RWPE2 (cell line): ENCODE measurements at regions not wholly inside any gene's neighbourhood (a gene's known extent, or its start where the extent isn't known, plus 50 kb on each side); places are given as distances from the start of the nearest gene placed in this dataset.

Experiments used
- ATAC-seq: fragments of 200-7000 bp; cut with Tn5 transposase; 3 replicates; pipeline ENCODE4 v1.9.1; 2021; ENCODE audit warnings: low read depth
- DNase-seq: peaks from one replicate; pipeline ENCODE4 v3.0.0-alpha.2; 2020; ENCODE audit warnings: low spot score
- H3K27ac ChIP-seq: fragments of 450-650 bp; 2 replicates; pipeline ENCODE4 v1.5.1; 2017; ENCODE audit warnings: mild to moderate bottlenecking; ENCODE audit not compliant: poor library complexity, severe bottlenecking
- H3K27me3 ChIP-seq: fragments of 250-450 bp; sonication (Bioruptor Pico); 2 replicates; pipeline ENCODE4 v1.5.1; 2021; ENCODE audit warnings: mild to moderate bottlenecking, moderate library complexity; ENCODE audit not compliant: insufficient read depth, poor library complexity, severe bottlenecking
- H3K36me3 ChIP-seq: fragments of 250-450 bp; sonication (Bioruptor Pico); 2 replicates; pipeline ENCODE4 v1.5.1; 2020; ENCODE audit warnings: low read depth, mild to moderate bottlenecking, moderate library complexity
- H3K4me1 ChIP-seq: fragments of 250-450 bp; sonication (Bioruptor Pico); 2 replicates; pipeline ENCODE4 v1.5.1; 2021; ENCODE audit warnings: mild to moderate bottlenecking, moderate library complexity; ENCODE audit not compliant: insufficient read depth, poor library complexity, severe bottlenecking
- H3K4me3 ChIP-seq: fragments of 250-450 bp; sonication (Bioruptor Pico); 2 replicates; pipeline ENCODE4 v1.5.1; 2021; ENCODE audit warnings: mild to moderate bottlenecking, moderate library complexity; ENCODE audit not compliant: severe bottlenecking
- H3K9me3 ChIP-seq: fragments of 250-450 bp; sonication (Bioruptor Pico); 2 replicates; pipeline ENCODE4 v1.5.1; 2021; ENCODE audit warnings: mild to moderate bottlenecking, moderate library complexity; ENCODE audit not compliant: severe bottlenecking
- TF ChIP-seq, protein P1 (sequence below): fragments of 450-650 bp; IDR thresholded peaks from one replicate; pipeline ENCODE4 v1.5.1; 2017; ENCODE audit warnings: mild to moderate bottlenecking, moderate library complexity; ENCODE audit not compliant: poor library complexity, severe bottlenecking

DNA sequence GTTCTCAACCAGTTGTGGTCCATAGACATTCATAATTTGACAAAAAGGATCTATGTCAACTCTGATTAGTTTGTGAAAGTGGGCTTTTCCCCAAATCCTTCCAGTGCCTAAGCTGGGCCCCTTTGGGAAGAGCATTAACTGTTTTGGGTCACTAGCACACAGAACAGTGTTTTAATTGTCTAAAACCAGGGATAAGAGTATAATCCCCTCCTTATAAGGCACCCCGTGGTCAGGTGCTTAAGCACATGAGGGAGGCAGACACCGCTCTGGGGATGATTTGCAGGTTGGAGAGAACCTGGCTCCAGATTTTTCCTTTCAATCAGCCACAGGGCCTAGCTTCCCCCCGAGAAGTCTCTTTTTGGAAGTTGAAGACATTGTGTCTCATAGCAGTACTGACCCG, 53.6 kb upstream of the RFX8 start:
- Histone ChIP-seq H3K36me3 (no peaks in the 10 kb centered on the region), H3K27ac (no peak overlapping the region), H3K27me3 (no peaks in the 10 kb centered on the region), H3K4me1 (no peaks in the 10 kb centered on the region), H3K9me3 (no peaks in the 10 kb centered on the region), H3K4me3 (no peak overlapping the region)
- ATAC-seq, result no peak
- DNase-seq, result no peak
- TF ChIP-seq, protein P1, sequence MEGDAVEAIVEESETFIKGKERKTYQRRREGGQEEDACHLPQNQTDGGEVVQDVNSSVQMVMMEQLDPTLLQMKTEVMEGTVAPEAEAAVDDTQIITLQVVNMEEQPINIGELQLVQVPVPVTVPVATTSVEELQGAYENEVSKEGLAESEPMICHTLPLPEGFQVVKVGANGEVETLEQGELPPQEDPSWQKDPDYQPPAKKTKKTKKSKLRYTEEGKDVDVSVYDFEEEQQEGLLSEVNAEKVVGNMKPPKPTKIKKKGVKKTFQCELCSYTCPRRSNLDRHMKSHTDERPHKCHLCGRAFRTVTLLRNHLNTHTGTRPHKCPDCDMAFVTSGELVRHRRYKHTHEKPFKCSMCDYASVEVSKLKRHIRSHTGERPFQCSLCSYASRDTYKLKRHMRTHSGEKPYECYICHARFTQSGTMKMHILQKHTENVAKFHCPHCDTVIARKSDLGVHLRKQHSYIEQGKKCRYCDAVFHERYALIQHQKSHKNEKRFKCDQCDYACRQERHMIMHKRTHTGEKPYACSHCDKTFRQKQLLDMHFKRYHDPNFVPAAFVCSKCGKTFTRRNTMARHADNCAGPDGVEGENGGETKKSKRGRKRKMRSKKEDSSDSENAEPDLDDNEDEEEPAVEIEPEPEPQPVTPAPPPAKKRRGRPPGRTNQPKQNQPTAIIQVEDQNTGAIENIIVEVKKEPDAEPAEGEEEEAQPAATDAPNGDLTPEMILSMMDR, result no peak

DNA sequence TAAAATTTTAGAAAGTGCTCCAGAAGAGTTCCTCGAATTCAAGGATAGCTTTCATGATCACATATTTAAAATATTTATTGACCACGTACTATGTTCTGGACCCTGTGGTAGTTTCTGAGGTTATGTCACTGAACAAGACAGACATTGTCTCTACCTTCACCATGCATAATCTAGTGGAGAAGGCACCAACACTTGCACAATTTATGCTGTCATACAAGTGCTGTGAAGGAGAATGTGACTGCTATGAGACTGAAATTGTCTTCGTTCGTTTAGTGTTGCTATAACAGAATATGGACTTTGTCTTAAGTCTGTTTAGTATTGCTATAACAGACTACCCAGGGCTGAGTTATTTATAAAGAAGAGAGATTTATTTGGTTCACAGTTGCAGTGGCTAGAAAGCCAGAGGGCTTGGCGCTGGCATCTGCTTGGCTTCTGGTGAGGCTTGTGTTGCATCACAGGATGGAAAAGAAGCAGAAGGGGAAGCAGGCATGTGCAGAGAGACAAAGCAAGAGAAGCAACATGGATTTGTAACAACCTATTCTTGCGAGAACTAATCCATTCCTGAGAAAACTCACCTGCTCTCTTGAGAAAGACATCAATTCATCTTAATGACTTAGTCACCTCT, 50.0 kb upstream of the RFX8 start:
- Histone ChIP-seq H3K36me3 (no peaks in the 10 kb centered on the region), H3K4me3 (no peak overlapping the region), H3K4me1 (peaks cover 7% of the 10 kb centered on the region), H3K27me3 (no peaks in the 10 kb centered on the region), H3K9me3 (no peaks in the 10 kb centered on the region), H3K27ac (no peak overlapping the region)
- TF ChIP-seq, protein P1, result no peak
- DNase-seq (no peak), ATAC-seq (no peak)
